HCT116 (cell line): ENCODE measurements at regions not wholly inside any gene's neighbourhood (a gene's known extent, or its start where the extent isn't known, plus 50 kb on each side); places are given as distances from the start of the nearest gene placed in this dataset.

ENCODE experiments used
- ATF3 ChIP-seq: IDR thresholded peaks from 2 replicates; pipeline ENCODE4 v1.6.1; 2012
- CBX3 ChIP-seq: IDR thresholded peaks from 2 replicates; pipeline ENCODE4 v1.6.1; 2012; ENCODE audit warnings: low read depth
- POLR2A ChIP-seq: IDR thresholded peaks from 2 replicates; pipeline ENCODE4 v1.7.0; 2011; ENCODE audit warnings: borderline replicate concordance; ENCODE audit not compliant: insufficient read depth, insufficient read length; ENCODE audit errors: extremely low read depth
- REST ChIP-seq: IDR thresholded peaks from 2 replicates; pipeline ENCODE4 v1.6.1; 2012; ENCODE audit warnings: low read depth
- SP1 ChIP-seq: IDR thresholded peaks from 2 replicates; pipeline ENCODE4 v1.6.1; 2012; ENCODE audit warnings: low read depth
- ZBTB33 ChIP-seq: IDR thresholded peaks from 2 replicates; pipeline ENCODE4 v1.6.1; 2011; ENCODE audit warnings: mild to moderate bottlenecking, low read length, moderate library complexity; ENCODE audit not compliant: insufficient replicate concordance; ENCODE audit errors: extremely low read depth
- ZFX ChIP-seq: fragments of 450-650 bp; IDR thresholded peaks from 2 replicates; pipeline ENCODE4 v1.6.1; 2017

- TF ChIP-seq POLR2A (no peak), ATF3 (no peak), CBX3 (peak; percentile 47; the same call in 1 of the 2 replicates), ZBTB33 (no peak), REST (no peak), ZFX (no peak), SP1 (peak; percentile 79)
These were observed 497.9 kb downstream of the IGSF11 start for GRCh38 chr3:118536764-118537163.
